ENCODE measurements at regions not wholly inside any gene's neighbourhood (a gene's known extent, or its start where the extent isn't known, plus 50 kb on each side); places are given as distances from the start of the nearest gene placed in this dataset.

- Histone ChIP-seq H3K36me3 (no peaks in the 10 kb centered on the region), H3K27me3 (no peaks in the 10 kb centered on the region), H3K4me3 (no peak overlapping the region), H3K4me1 (no peaks in the 10 kb centered on the region), H3K9me3 (no peaks in the 10 kb centered on the region), H3K27ac (no peak overlapping the region)
- DNase-seq (ENCODE audit: low spot score): no peak
- TF ChIP-seq CTCF (IDR thresholded peaks at IDR 0.05): no peak
Measured at GRCh38 chr12:91617818-91618217, 435.2 kb upstream of the DCN start.

GRCh38 chr12:91616416-91616815, 433.8 kb upstream of the DCN start:
- H3K27ac ChIP-seq: no peak overlapping the region
- no peaks in the 10 kb centered on the region for H3K4me1 ChIP-seq
- TF ChIP-seq CTCF (IDR thresholded peaks at IDR 0.05): no peak
- H3K36me3 ChIP-seq: no peaks in the 10 kb centered on the region
- H3K4me3 ChIP-seq: no peak overlapping the region
- no peaks in the 10 kb centered on the region for H3K9me3 ChIP-seq
- no peak for DNase-seq (ENCODE audit: low spot score)
- H3K27me3 ChIP-seq: no peaks in the 10 kb centered on the region

GRCh38 chr12:91613223-91613779, 430.7 kb upstream of the DCN start:
- Histone ChIP-seq H3K27ac (no peak overlapping the region), H3K36me3 (no peaks in the 10 kb centered on the region), H3K4me3 (no peak overlapping the region), H3K9me3 (no peaks in the 10 kb centered on the region), H3K27me3 (no peaks in the 10 kb centered on the region), H3K4me1 (no peaks in the 10 kb centered on the region)
- no peak for DNase-seq (ENCODE audit: low spot score)
- TF ChIP-seq CTCF (IDR thresholded peaks at IDR 0.05): no peak

- H3K36me3 ChIP-seq: no peaks in the 10 kb centered on the region
- TF ChIP-seq CTCF (IDR thresholded peaks at IDR 0.05): no peak
- H3K9me3 ChIP-seq: no peaks in the 10 kb centered on the region
- H3K4me3 ChIP-seq: no peak overlapping the region
- DNase-seq (ENCODE audit: low spot score): no peak
- no peak overlapping the region for H3K27ac ChIP-seq
- H3K27me3 ChIP-seq: no peaks in the 10 kb centered on the region
- H3K4me1 ChIP-seq: peaks cover 0 to 4% of the 10 kb centered on the region in 2 donors
Measured at GRCh38 chr12:91610561-91610960, 427.9 kb upstream of the DCN start.

- peaks cover 0 to 4% of the 10 kb centered on the region in 2 donors for H3K4me1 ChIP-seq
- no peak for DNase-seq (ENCODE audit: low spot score)
- H3K9me3 ChIP-seq: no peaks in the 10 kb centered on the region
- TF ChIP-seq CTCF (IDR thresholded peaks at IDR 0.05): no peak
- no peaks in the 10 kb centered on the region for H3K36me3 ChIP-seq
- no peak overlapping the region for H3K4me3 ChIP-seq
- H3K27ac ChIP-seq: no peak overlapping the region
- no peaks in the 10 kb centered on the region for H3K27me3 ChIP-seq
Measured at GRCh38 chr12:91609283-91609682, 426.7 kb upstream of the DCN start.

- Histone ChIP-seq H3K9me3 (no peaks in the 10 kb centered on the region), H3K4me1 (peaks cover 0 to 4% of the 10 kb centered on the region in 2 donors), H3K4me3 (no peak overlapping the region), H3K27me3 (no peaks in the 10 kb centered on the region), H3K36me3 (no peaks in the 10 kb centered on the region), H3K27ac (no peak overlapping the region)
- no peak for DNase-seq (ENCODE audit: low spot score)
- TF ChIP-seq CTCF (IDR thresholded peaks at IDR 0.05): no peak
Measured at GRCh38 chr12:91608542-91608941, 425.9 kb upstream of the DCN start.

All from right atrium auricular region (tissue), 2 donors.